ENCODE measurements at regions not wholly inside any gene's neighbourhood (a gene's known extent, or its start where the extent isn't known, plus 50 kb on each side); places are given as distances from the start of the nearest gene placed in this dataset.

GRCh38 chr12:90621927-90622326 lies 333.0 kb downstream of the CCER1 start:
- no peaks in the 10 kb centered on the region for H3K27me3 ChIP-seq
- H3K4me1 ChIP-seq = no peaks in the 10 kb centered on the region
- no peaks in the 10 kb centered on the region for H3K9me3 ChIP-seq
- H3K4me3 ChIP-seq = no peak overlapping the region
- H3K27ac ChIP-seq = no peak overlapping the region
- no peaks in the 10 kb centered on the region for H3K36me3 ChIP-seq
- no peak for TF ChIP-seq POLR2A (IDR thresholded peaks at IDR 0.05)
- DNase-seq (ENCODE audit: low spot score in 2 of 2) = no peak
- intact Hi-C loops (cut with DNase I; ENCODE audit: low total_unique reads) = no loop called here

GRCh38 chr12:90619943-90620342 lies 335.0 kb downstream of the CCER1 start:
- TF ChIP-seq CTCF (IDR thresholded peaks at IDR 0.05) (no peak), POLR2AphosphoS5 (IDR thresholded peaks at IDR 0.05) (no peak), POLR2A (IDR thresholded peaks at IDR 0.05) (no peak)
- intact Hi-C loops (cut with DNase I; ENCODE audit: low total_unique reads) = no loop called here
- Histone ChIP-seq H3K4me1 (no peaks in the 10 kb centered on the region), H3K27me3 (no peaks in the 10 kb centered on the region), H3K27ac (no peak overlapping the region), H3K4me3 (no peak overlapping the region), H3K9me3 (no peaks in the 10 kb centered on the region), H3K36me3 (no peaks in the 10 kb centered on the region)
- DNase-seq (ENCODE audit: low spot score in 2 of 2) = no peak

GRCh38 chr12:90618586-90618985 lies 336.4 kb downstream of the CCER1 start:
- intact Hi-C loops (cut with DNase I; ENCODE audit: low total_unique reads) = no loop called here
- Histone ChIP-seq H3K9me3 (no peaks in the 10 kb centered on the region), H3K36me3 (no peaks in the 10 kb centered on the region), H3K27me3 (no peaks in the 10 kb centered on the region), H3K4me1 (no peaks in the 10 kb centered on the region), H3K4me3 (no peak overlapping the region), H3K27ac (no peak overlapping the region)
- no peak for TF ChIP-seq POLR2A (IDR thresholded peaks at IDR 0.05)
- no peak for TF ChIP-seq POLR2AphosphoS5 (IDR thresholded peaks at IDR 0.05)
- no peak for TF ChIP-seq CTCF (IDR thresholded peaks at IDR 0.05)
- DNase-seq (ENCODE audit: low spot score in 2 of 2) = no peak

GRCh38 chr12:90611891-90612290 lies 343.1 kb downstream of the CCER1 start:
- intact Hi-C loops (cut with DNase I; ENCODE audit: low total_unique reads) = no loop called here
- Histone ChIP-seq H3K36me3 (no peaks in the 10 kb centered on the region), H3K27me3 (no peaks in the 10 kb centered on the region), H3K9me3 (no peaks in the 10 kb centered on the region), H3K27ac (no peak overlapping the region), H3K4me1 (no peaks in the 10 kb centered on the region), H3K4me3 (no peak overlapping the region)
- no peak for DNase-seq (ENCODE audit: low spot score in 2 of 2)
- TF ChIP-seq POLR2AphosphoS5 (IDR thresholded peaks at IDR 0.05) (no peak), POLR2A (IDR thresholded peaks at IDR 0.05) (no peak), CTCF (IDR thresholded peaks at IDR 0.05) (no peak)

- TF ChIP-seq POLR2A (IDR thresholded peaks at IDR 0.05) (no peak), POLR2AphosphoS5 (IDR thresholded peaks at IDR 0.05) (no peak), CTCF (IDR thresholded peaks at IDR 0.05) (no peak)
- intact Hi-C loops (cut with DNase I; ENCODE audit: low total_unique reads) = no loop called here
- no peak for DNase-seq (ENCODE audit: low spot score in 2 of 2)
These were observed 343.9 kb downstream of the CCER1 start for GRCh38 chr12:90611048-90611447.

More at GRCh38 chr12:90611048-90611447, 343.9 kb downstream of the CCER1 start:
- H3K4me1 ChIP-seq = no peaks in the 10 kb centered on the region
- no peak overlapping the region for H3K27ac ChIP-seq
- no peaks in the 10 kb centered on the region for H3K9me3 ChIP-seq
- H3K36me3 ChIP-seq = no peaks in the 10 kb centered on the region
- no peaks in the 10 kb centered on the region for H3K27me3 ChIP-seq
- H3K4me3 ChIP-seq = no peak overlapping the region
